Stomach smooth muscle (tissue), 2 donors: ENCODE measurements at regions not wholly inside any gene's neighbourhood (a gene's known extent, or its start where the extent isn't known, plus 50 kb on each side); places are given as distances from the start of the nearest gene placed in this dataset.

Experiments used
- H3K27ac ChIP-seq: one replicate; pipeline ENCODE4 v1.7.0; 2013; ENCODE audit warnings: mild to moderate bottlenecking, low read length, inconsistent platforms
- H3K27me3 ChIP-seq, 2 donors: one replicate each; pipeline ENCODE4 v1.7.0; 2013; ENCODE audit warnings: low read length in 2 of 2; ENCODE audit not compliant: insufficient read depth in 2 of 2, control insufficient read depth in 1 of 2
- H3K36me3 ChIP-seq, 2 donors: one replicate each; pipeline ENCODE4 v1.7.0; 2013; ENCODE audit warnings: low read length in 2 of 2; ENCODE audit not compliant: control insufficient read depth in 2 of 2, insufficient read depth in 2 of 2
- H3K4me1 ChIP-seq: one replicate; pipeline ENCODE4 v1.7.0; 2013; ENCODE audit warnings: low read length; ENCODE audit not compliant: control insufficient read depth, insufficient read depth
- H3K4me3 ChIP-seq, 2 donors: one replicate each; pipeline ENCODE4 v1.7.0; 2013; ENCODE audit warnings: low read length in 2 of 2
- H3K9ac ChIP-seq, 2 donors: one replicate each; pipeline ENCODE4 v1.7.0; 2013; ENCODE audit warnings: low read length in 2 of 2, mild to moderate bottlenecking in 1 of 2
- H3K9me3 ChIP-seq, 2 donors: one replicate each; pipeline ENCODE4 v1.7.0; 2013; ENCODE audit warnings: low read length in 2 of 2; ENCODE audit not compliant: control insufficient read depth in 2 of 2
- donor health status: healthy.
- donor health status: Pancreatic carcinoma.

DNA sequence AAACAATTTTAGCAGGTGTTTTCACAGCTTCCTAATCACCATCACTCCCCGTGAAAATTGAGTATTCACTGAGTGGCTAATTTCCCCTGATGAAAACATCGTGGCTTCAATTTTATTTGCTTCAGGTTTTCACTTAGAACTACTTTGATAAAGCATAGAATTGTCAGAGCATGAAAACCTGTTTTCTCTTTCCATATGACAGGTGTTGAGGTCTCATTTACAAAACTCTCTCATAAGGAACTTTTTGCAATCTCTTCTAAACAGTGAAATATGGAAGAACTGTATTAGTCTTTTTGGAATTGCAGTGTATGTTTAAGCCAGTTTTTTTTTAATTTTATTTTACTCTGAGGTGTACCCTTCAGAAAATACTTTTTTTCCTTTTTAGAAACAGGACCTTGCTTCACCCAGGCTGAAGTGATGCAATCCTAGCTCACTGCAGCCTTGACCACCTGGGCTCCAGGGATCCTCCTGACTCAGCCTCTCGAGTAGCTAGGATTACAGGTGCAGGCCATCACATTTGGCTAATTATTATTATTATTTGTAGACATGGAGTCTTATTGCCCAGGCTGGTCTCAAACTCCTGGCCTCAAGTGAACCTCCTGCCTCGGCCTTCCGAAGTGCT lies 111.2 kb upstream of the RAPGEF2 start:
- H3K27ac ChIP-seq, result no peak overlapping the region
- H3K4me1 ChIP-seq, result no peaks in the 10 kb centered on the region
- no peak overlapping the region for H3K4me3 ChIP-seq
- H3K9ac ChIP-seq, result no peak overlapping the region
- no peaks in the 10 kb centered on the region for H3K36me3 ChIP-seq
- H3K9me3 ChIP-seq, result no peaks in the 10 kb centered on the region
- H3K27me3 ChIP-seq, result no peaks in the 10 kb centered on the region

DNA sequence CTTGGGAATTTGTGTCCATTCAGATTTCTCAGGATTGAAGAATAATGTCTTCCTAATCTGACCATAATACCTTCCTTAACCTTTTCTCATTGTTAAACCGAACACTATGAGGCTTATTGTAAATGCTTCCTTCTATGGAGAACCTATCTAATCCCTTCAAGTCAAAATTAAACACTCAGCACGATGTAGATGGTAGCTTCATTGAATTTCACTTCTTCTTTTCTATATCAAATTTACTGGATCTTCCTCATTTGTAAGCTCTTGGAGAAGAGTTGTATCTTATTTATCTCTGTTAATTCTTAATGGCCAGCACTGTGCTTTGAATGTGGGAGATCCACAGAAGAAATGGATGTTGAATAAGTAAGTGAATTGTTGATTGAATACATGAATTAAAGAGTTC lies 109.0 kb upstream of the RAPGEF2 start:
- H3K4me1 ChIP-seq, result no peaks in the 10 kb centered on the region
- H3K9ac ChIP-seq, result no peak overlapping the region
- H3K27ac ChIP-seq, result no peak overlapping the region

DNA sequence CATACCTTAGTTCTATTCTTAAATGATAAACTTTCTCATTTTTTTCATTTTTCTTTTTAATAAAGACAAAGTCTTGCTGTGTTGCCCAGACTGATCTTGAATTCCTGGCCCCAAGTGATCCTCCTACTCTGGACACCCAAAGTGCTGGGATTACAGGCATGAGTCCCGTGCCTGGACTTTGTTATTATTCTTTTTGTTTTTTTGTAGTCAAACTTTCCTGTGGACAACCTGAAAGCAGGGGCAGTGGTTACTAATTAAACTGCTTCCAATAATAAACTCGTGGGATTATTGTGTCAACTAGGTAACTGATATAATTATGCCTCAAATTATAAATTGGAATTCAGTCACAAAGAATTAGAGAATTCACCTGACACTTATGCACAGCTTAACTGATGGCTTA lies 107.8 kb upstream of the RAPGEF2 start:
- Histone ChIP-seq H3K4me3 (no peak overlapping the region), H3K27me3 (no peaks in the 10 kb centered on the region), H3K27ac (no peak overlapping the region), H3K36me3 (no peaks in the 10 kb centered on the region), H3K9ac (no peak overlapping the region), H3K4me1 (no peaks in the 10 kb centered on the region), H3K9me3 (no peaks in the 10 kb centered on the region)

More for the DNA sequence above, 109.0 kb upstream of the RAPGEF2 start:
- Histone ChIP-seq H3K9me3 (no peaks in the 10 kb centered on the region), H3K4me3 (no peak overlapping the region), H3K27me3 (no peaks in the 10 kb centered on the region), H3K36me3 (no peaks in the 10 kb centered on the region)

DNA sequence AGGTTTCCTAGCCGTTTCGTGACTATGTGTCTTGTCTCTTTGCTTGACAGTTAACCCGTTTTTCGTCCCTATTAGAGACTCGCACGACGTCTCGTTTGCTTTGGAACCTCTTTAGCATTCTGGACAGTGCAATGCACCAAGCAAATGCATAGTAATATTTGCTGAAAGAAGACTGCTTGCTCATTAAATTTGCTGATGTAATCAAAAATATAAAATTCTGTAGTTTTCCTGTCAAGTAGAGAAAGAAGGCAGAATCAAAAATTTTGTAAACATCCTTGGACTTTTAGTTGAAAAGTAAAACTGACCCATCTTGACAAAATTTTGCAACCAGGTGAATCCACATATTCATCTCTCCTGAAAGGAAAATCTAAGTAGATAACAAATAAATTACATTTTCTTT lies 106.9 kb upstream of the RAPGEF2 start:
- Histone ChIP-seq H3K4me1 (no peaks in the 10 kb centered on the region), H3K9ac (no peak overlapping the region), H3K27me3 (no peaks in the 10 kb centered on the region), H3K36me3 (no peaks in the 10 kb centered on the region), H3K27ac (no peak overlapping the region), H3K4me3 (no peak overlapping the region), H3K9me3 (no peaks in the 10 kb centered on the region)

DNA sequence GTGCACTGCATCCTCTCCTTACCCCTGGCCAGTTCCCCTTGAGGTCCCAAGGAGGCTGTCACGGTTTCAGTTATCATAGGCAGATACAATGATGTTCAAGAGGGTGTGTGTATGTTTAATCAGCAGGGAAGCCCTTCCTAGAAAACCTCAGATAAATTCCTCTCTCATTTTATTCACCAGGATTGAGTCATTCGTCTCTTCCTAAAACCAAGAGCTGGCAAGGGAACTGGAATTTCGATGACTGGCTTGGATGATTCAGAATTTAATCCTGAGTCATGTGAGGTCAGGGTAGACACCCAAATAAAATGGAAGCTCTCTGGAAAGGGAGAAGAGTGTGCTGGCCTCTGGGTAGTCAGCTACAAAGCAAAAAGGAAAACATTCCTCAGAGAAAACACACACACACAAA lies 106.2 kb upstream of the RAPGEF2 start:
- Histone ChIP-seq H3K4me1 (no peaks in the 10 kb centered on the region), H3K9me3 (no peaks in the 10 kb centered on the region), H3K27ac (no peak overlapping the region), H3K9ac (no peak overlapping the region), H3K36me3 (no peaks in the 10 kb centered on the region), H3K4me3 (no peak overlapping the region), H3K27me3 (no peaks in the 10 kb centered on the region)

DNA sequence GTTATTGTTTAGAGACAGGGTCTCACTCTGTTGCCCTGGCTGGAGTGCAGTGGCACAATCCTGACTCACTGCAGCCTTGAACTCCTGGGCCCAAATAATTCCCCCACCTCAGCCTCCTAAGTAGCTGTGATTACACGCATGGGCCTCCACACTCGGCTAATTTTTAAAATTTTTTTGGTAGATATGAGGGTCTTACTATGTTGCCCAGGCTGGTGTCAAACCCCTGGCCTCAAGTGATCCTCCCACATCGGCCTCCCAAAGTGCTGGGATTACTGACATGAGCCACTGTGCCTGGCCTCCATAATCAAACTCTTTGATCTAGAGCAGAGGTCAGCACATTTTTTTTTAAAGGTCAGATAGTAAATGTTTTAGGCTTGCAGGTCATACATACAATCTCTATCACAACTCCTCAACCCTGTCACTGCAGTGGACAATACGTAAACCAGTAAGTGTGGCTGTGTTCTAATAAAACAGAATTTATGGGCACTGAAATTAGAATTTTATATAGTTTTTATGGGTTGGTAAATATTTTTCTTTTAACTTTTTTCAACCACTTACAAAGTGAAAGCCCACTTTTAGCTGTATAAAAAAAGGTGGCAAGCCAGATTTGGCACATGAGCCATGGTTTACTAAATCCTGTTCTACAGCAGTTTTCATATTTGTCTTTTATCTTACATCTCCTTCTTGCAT lies 105.1 kb upstream of the RAPGEF2 start:
- H3K4me3 ChIP-seq, result no peak overlapping the region
- no peaks in the 10 kb centered on the region for H3K4me1 ChIP-seq
- no peak overlapping the region for H3K9ac ChIP-seq
- H3K27me3 ChIP-seq, result no peaks in the 10 kb centered on the region
- H3K27ac ChIP-seq, result no peak overlapping the region
- H3K9me3 ChIP-seq, result no peaks in the 10 kb centered on the region
- H3K36me3 ChIP-seq, result no peaks in the 10 kb centered on the region

DNA sequence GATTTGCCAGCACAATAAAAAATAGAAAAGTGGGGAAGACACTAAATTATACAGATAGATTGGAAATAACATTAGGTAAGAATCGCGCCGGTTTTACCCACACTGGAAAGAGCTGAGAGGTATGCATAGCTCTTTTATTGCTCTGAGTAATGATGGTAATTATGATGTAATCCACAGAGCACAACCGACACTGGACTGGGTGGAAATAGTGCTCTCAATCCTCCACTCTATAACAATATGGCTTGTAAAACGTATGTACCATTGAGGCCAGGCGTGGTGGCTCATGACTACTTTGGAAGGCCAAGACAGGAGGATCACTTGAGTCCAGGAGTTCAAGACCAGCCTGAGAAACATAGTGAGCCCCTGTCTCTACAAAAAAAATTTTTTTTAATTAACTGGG lies 104.3 kb upstream of the RAPGEF2 start:
- Histone ChIP-seq H3K36me3 (no peaks in the 10 kb centered on the region), H3K27me3 (no peaks in the 10 kb centered on the region), H3K4me1 (no peaks in the 10 kb centered on the region), H3K27ac (no peak overlapping the region), H3K9ac (no peak overlapping the region), H3K9me3 (no peaks in the 10 kb centered on the region), H3K4me3 (no peak overlapping the region)

DNA sequence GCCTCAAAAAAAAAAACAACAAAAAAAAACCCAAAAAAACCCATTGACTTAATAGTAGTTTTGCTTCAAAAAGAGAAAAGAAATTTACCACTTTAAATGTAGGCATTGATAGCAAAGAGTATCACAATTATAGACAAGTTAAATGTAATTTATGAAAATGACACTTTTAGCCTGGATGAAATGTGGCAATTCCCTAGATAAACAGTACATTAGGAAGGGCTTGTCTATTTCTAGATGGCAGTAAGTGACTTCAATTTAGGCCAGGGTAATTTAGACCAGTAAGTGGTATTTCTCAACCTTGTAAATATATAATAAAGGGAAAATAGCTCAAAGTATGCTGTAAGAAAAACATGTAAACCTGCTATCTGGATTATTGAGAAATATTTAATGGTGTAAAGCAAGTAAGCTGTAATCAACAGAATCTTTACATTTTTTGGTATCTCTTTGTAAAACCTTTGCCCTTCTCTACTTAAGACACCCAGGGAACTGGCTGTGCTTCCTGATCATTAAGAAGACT lies 103.7 kb upstream of the RAPGEF2 start:
- Histone ChIP-seq H3K4me1 (no peaks in the 10 kb centered on the region), H3K9me3 (no peaks in the 10 kb centered on the region), H3K9ac (no peak overlapping the region), H3K27ac (no peak overlapping the region), H3K27me3 (no peaks in the 10 kb centered on the region), H3K36me3 (no peaks in the 10 kb centered on the region), H3K4me3 (no peak overlapping the region)

DNA sequence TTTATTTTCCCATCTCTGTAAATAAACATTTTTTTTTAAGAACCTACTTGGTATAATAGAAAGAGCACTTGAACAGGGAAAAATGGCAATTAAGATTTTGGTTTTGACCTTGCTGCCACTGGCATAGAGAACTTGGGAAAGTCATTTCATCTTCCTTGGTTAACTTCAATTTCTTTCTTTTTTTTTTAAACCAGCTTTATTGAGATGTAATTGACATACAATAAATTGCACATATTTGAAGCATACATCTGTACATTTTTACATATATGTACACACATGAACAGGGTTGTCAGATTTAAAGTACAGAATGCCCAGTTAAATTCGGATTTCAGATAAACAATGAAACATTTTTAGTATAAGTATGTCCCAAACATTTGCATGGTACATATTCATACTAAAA lies 103.0 kb upstream of the RAPGEF2 start:
- Histone ChIP-seq H3K9me3 (no peaks in the 10 kb centered on the region), H3K36me3 (no peaks in the 10 kb centered on the region), H3K27ac (no peak overlapping the region), H3K4me1 (no peaks in the 10 kb centered on the region), H3K9ac (no peak overlapping the region), H3K27me3 (no peaks in the 10 kb centered on the region), H3K4me3 (no peak overlapping the region)

DNA sequence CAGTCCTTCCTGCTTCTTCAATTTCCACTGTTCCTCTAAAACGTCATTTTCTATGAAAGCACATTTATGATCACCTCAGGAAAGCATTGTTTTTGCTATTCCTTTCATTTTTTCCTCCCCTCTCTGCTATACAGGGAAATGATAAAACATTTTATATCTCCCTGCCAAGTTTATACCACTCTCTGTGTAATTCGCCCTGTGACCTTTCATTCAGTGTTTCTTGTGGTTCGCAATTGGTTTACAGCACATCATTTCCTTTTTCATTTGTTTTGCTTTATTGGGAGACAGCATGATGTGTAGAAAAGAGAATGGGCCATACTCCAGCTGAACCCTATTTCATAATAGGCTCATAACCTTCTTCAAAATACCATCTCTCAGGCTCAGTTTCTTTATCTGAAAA lies 99.9 kb upstream of the RAPGEF2 start:
- no peaks in the 10 kb centered on the region for H3K27me3 ChIP-seq
- H3K9me3 ChIP-seq, result no peaks in the 10 kb centered on the region
- H3K4me1 ChIP-seq, result no peaks in the 10 kb centered on the region
- no peaks in the 10 kb centered on the region for H3K36me3 ChIP-seq
- no peak overlapping the region for H3K9ac ChIP-seq
- H3K4me3 ChIP-seq, result no peak overlapping the region
- H3K27ac ChIP-seq, result no peak overlapping the region
